ENCODE measurements at regions not wholly inside any gene's neighbourhood (a gene's known extent, or its start where the extent isn't known, plus 50 kb on each side); places are given as distances from the start of the nearest gene placed in this dataset.

GRCh38 chr1:117712621-117713020 lies 106.8 kb downstream of the TENT5C start:
- TF ChIP-seq CTCF (IDR thresholded peaks at IDR 0.05; ENCODE audit: borderline replicate concordance, extremely low read depth, low read length, poor library complexity, severe bottlenecking) (no peak), EZH2 (IDR thresholded peaks at IDR 0.05; ENCODE audit: borderline replicate concordance, low read depth, low read length, severe bottlenecking) (no peak)

Measured in DND-41 (cell line).